WTC11 (cell line): ENCODE measurements at regions not wholly inside any gene's neighbourhood (a gene's known extent, or its start where the extent isn't known, plus 50 kb on each side); places are given as distances from the start of the nearest gene placed in this dataset.

Source experiments
- ATAC-seq: fragments of 200-7000 bp; cut with Tn5 transposase; 2 replicates; pipeline ENCODE4 v1.10.0; 2021; ENCODE audit warnings: mild to moderate bottlenecking, moderate library complexity
- CTCF ChIA-PET: fragments of 300-600 bp; sonication (Branson Sonifier 250); formaldehyde crosslinking; loops from one replicate; lab custom pipeline; 2021; ENCODE audit warnings: antibody characterized with exemption; lab: Charles Lee
- POLR2A ChIA-PET: fragments of 350-600 bp; sonication (Branson Sonifier 250); formaldehyde crosslinking; loops from one replicate; lab custom pipeline; 2021; ENCODE audit warnings: antibody characterized with exemption; lab: Charles Lee
- DNase-seq: peaks from one replicate; pipeline ENCODE4 v3.0.0; 2021; ENCODE audit warnings: low spot score
- H3K27ac Mint-ChIP-seq: 2 replicates; pipeline ENCODE4 v1.8.0; 2021; ENCODE audit warnings: mixed read lengths
- H3K27me3 Mint-ChIP-seq: 2 replicates; pipeline ENCODE4 v1.8.0; 2021; ENCODE audit warnings: low read depth, mild to moderate bottlenecking, moderate library complexity, mixed read lengths
- H3K36me3 Mint-ChIP-seq: 2 replicates; pipeline ENCODE4 v1.8.0; 2021; ENCODE audit warnings: mixed read lengths
- H3K4me1 Mint-ChIP-seq: 2 replicates; pipeline ENCODE4 v1.8.0; 2022; ENCODE audit warnings: mixed read lengths
- H3K4me3 Mint-ChIP-seq: 2 replicates; pipeline ENCODE4 v1.8.0; 2021; ENCODE audit warnings: mild to moderate bottlenecking, moderate library complexity, mixed read lengths
- H3K9me3 Mint-ChIP-seq: 2 replicates; pipeline ENCODE4 v1.8.0; 2021; ENCODE audit warnings: mixed read lengths
- ATF3 ChIP-seq: sonication (generic); formaldehyde crosslinking; conservative IDR thresholded peaks from 2 replicates; pipeline ENCODE4 v1.8.1; 2022; ENCODE audit warnings: mild to moderate bottlenecking, missing genetic modification reagents
- CDX4 ChIP-seq: fragments of 250-450 bp; sonication (Bioruptor Pico); IDR thresholded peaks from 2 replicates; pipeline ENCODE4 v1.9.0; 2021; ENCODE audit warnings: moderate library complexity, mild to moderate bottlenecking, inconsistent platforms, borderline replicate concordance
- E2F4 ChIP-seq: sonication (generic); formaldehyde crosslinking; IDR thresholded peaks from 2 replicates; pipeline ENCODE4 v1.8.1; 2022; ENCODE audit warnings: low read depth, mild to moderate bottlenecking, moderate library complexity, missing genetic modification reagents, borderline replicate concordance
- E2F5 ChIP-seq: sonication (generic); formaldehyde crosslinking; IDR thresholded peaks from 2 replicates; pipeline ENCODE4 v1.8.1; 2022; ENCODE audit warnings: mild to moderate bottlenecking, moderate library complexity, missing genetic modification reagents
- ELF4 ChIP-seq: sonication (generic); formaldehyde crosslinking; IDR thresholded peaks from 2 replicates; pipeline ENCODE4 v1.8.1; 2022; ENCODE audit warnings: low read depth, mild to moderate bottlenecking, moderate library complexity, missing genetic modification reagents
- EMX1 ChIP-seq: fragments of 250-450 bp; sonication (Bioruptor Pico); IDR thresholded peaks from 2 replicates; pipeline ENCODE4 v1.8.0; 2021; ENCODE audit warnings: mild to moderate bottlenecking
- FOXP4 ChIP-seq: sonication (generic); formaldehyde crosslinking; IDR thresholded peaks from 2 replicates; pipeline ENCODE4 v1.8.0; 2022; ENCODE audit warnings: mild to moderate bottlenecking, missing genetic modification reagents
- GRHL2 ChIP-seq: fragments of 250-450 bp; sonication (Bioruptor Pico); IDR thresholded peaks from 2 replicates; pipeline ENCODE4 v1.8.0; 2022; ENCODE audit warnings: mild to moderate bottlenecking, moderate library complexity; ENCODE audit not compliant: insufficient replicate concordance, severe bottlenecking
- HMGXB4 ChIP-seq: sonication (generic); formaldehyde crosslinking; IDR thresholded peaks from 2 replicates; pipeline ENCODE4 v1.8.1; 2023; ENCODE audit warnings: mild to moderate bottlenecking, moderate library complexity, missing genetic modification reagents
- IRF1 ChIP-seq: sonication (generic); formaldehyde crosslinking; IDR thresholded peaks from 2 replicates; pipeline ENCODE4 v1.8.0; 2023; ENCODE audit warnings: missing genetic modification reagents
- MAX ChIP-seq: sonication (generic); formaldehyde crosslinking; IDR thresholded peaks from 2 replicates; pipeline ENCODE4 v1.8.0; 2022; ENCODE audit warnings: mild to moderate bottlenecking, missing genetic modification reagents
- NFATC4 ChIP-seq: fragments of 250-450 bp; sonication (Bioruptor Pico); IDR thresholded peaks from 2 replicates; pipeline ENCODE4 v1.9.0; 2021; ENCODE audit warnings: mild to moderate bottlenecking
- NFE2L1 ChIP-seq: sonication (generic); formaldehyde crosslinking; IDR thresholded peaks from 2 replicates; pipeline ENCODE4 v1.8.1; 2023; ENCODE audit warnings: missing genetic modification reagents
- PRDM15 ChIP-seq: sonication (generic); formaldehyde crosslinking; IDR thresholded peaks from 2 replicates; pipeline ENCODE4 v1.8.0; 2022; ENCODE audit warnings: missing genetic modification reagents
- SMAD4 ChIP-seq: sonication (generic); formaldehyde crosslinking; IDR thresholded peaks from 2 replicates; pipeline ENCODE4 v1.8.0; 2022; ENCODE audit warnings: mild to moderate bottlenecking, missing genetic modification reagents
- TCF7 ChIP-seq: sonication (generic); formaldehyde crosslinking; IDR thresholded peaks from 2 replicates; pipeline ENCODE4 v1.8.0; 2022; ENCODE audit warnings: mild to moderate bottlenecking, low read depth, missing genetic modification reagents, moderate library complexity
- TEAD4 ChIP-seq: sonication (generic); formaldehyde crosslinking; IDR thresholded peaks from 2 replicates; pipeline ENCODE4 v1.8.0; 2022; ENCODE audit warnings: mild to moderate bottlenecking, missing genetic modification reagents
- ZNF138 ChIP-seq: sonication (generic); formaldehyde crosslinking; conservative IDR thresholded peaks from 2 replicates; pipeline ENCODE4 v1.8.1; 2022; ENCODE audit warnings: mild to moderate bottlenecking, moderate library complexity, missing genetic modification reagents
- ZNF281 ChIP-seq: sonication (generic); formaldehyde crosslinking; IDR thresholded peaks from 2 replicates; pipeline ENCODE4 v1.8.0; 2023; ENCODE audit warnings: mild to moderate bottlenecking, missing genetic modification reagents
- ZNF317 ChIP-seq: sonication (generic); formaldehyde crosslinking; IDR thresholded peaks from 2 replicates; pipeline ENCODE4 v1.8.1; 2023; ENCODE audit warnings: low read depth, mild to moderate bottlenecking, moderate library complexity, missing genetic modification reagents, borderline replicate concordance

- no peak for TF ChIP-seq E2F4 (CRISPR knock-in tag)
- TF ChIP-seq ZNF281 (CRISPR knock-in tag), result no peak
Observed at GRCh38 chr7:119936836-119937235, 336.1 kb upstream of the KCND2 start (continued).

GRCh38 chr7:119937745-119938144 is 335.2 kb upstream of the KCND2 start:
- Mint-ChIP-seq H3K36me3 (no peaks in the 10 kb centered on the region), H3K4me1 (no peaks in the 10 kb centered on the region), H3K4me3 (no peak overlapping the region), H3K9me3 (no peaks in the 10 kb centered on the region), H3K27ac (no peak overlapping the region), H3K27me3 (no peaks in the 10 kb centered on the region; the same call in 1 of the 2 replicates)
- CTCF ChIA-PET, result no interaction called here
- POLR2A ChIA-PET, result no interaction called here
- DNase-seq (no peak), ATAC-seq (no peak)
- TF ChIP-seq MAX (no peak), EMX1 (CRISPR knock-in tag) (no peak), ZNF317 (CRISPR knock-in tag) (no peak), ZNF138 (CRISPR knock-in tag) (no peak), SMAD4 (CRISPR knock-in tag) (no peak), ATF3 (CRISPR knock-in tag) (no peak), TEAD4 (CRISPR knock-in tag) (no peak), HMGXB4 (CRISPR knock-in tag) (no peak), FOXP4 (CRISPR knock-in tag) (no peak), PRDM15 (CRISPR knock-in tag) (no peak), NFE2L1 (CRISPR knock-in tag) (no peak), NFATC4 (CRISPR knock-in tag) (no peak), TCF7 (CRISPR knock-in tag) (no peak), GRHL2 (no peak), E2F5 (CRISPR knock-in tag) (no peak), CDX4 (CRISPR knock-in tag) (no peak), ELF4 (CRISPR knock-in tag) (no peak), E2F4 (CRISPR knock-in tag) (no peak), IRF1 (CRISPR knock-in tag) (no peak)
